OCI-LY7 (cell line): ENCODE measurements at regions not wholly inside any gene's neighbourhood (a gene's known extent, or its start where the extent isn't known, plus 50 kb on each side); places are given as distances from the start of the nearest gene placed in this dataset.
"Not testable (repeated sequence)": the region's sequence is repeated elsewhere in the genome, so short reads cannot be mapped to it uniquely, and the experiment has no call there.

Experiments used
- BruUV-seq: library from RNA; stranded (reverse); fragments of 400-500 nt; replicated peaks from 2 replicates; lab custom pipeline; 2021; lab: Mats Ljungman, UMichigan
- CTCF ChIA-PET: fragments of 300-600 bp; sonication (Branson Sonifier 250); formaldehyde crosslinking; loops from one replicate; lab custom pipeline; 2022; ENCODE audit warnings: antibody characterized with exemption; ENCODE audit not compliant: unreplicated experiment; lab: Charles Lee
- POLR2A ChIA-PET: fragments of 300-600 bp; sonication (Branson Sonifier 250); formaldehyde crosslinking; loops from one replicate; lab custom pipeline; 2022; ENCODE audit warnings: antibody characterized with exemption; lab: Charles Lee
- DNase-seq: peaks from one replicate; pipeline ENCODE4 v3.0.0-alpha.2; 2015; ENCODE audit warnings: low spot score
- H2AFZ ChIP-seq: fragments of 200-600 bp; sonication (generic), shearing (Covaris generic); 2 replicates; pipeline ENCODE4 v1.6.1; 2014; ENCODE audit warnings: mild to moderate bottlenecking, antibody characterized with exemption, low read length, moderate library complexity
- H3K27ac ChIP-seq: fragments of 200-600 bp; sonication (generic); 2 replicates; pipeline ENCODE4 v1.5.1; 2014; ENCODE audit warnings: mixed run types, low read depth, mild to moderate bottlenecking, moderate library complexity, low read length, inconsistent platforms; ENCODE audit not compliant: poor library complexity, severe bottlenecking
- H3K36me3 ChIP-seq: fragments of 200-600 bp; sonication (generic); 2 replicates; pipeline ENCODE4 v1.6.1; 2014; ENCODE audit warnings: mild to moderate bottlenecking, antibody characterized with exemption, low read length, moderate library complexity, mixed read lengths; ENCODE audit not compliant: insufficient read depth
- H3K4me1 ChIP-seq: fragments of 200-600 bp; sonication (generic); 2 replicates; pipeline ENCODE4 v1.5.1; 2014; ENCODE audit warnings: mild to moderate bottlenecking, low read length; ENCODE audit not compliant: insufficient read depth, poor library complexity, severe bottlenecking
- H3K4me2 ChIP-seq: fragments of 200-600 bp; sonication (generic); 2 replicates; pipeline ENCODE4 v1.6.1; 2014; ENCODE audit warnings: mild to moderate bottlenecking, low read length
- H3K4me3 ChIP-seq: fragments of 200-600 bp; sonication (generic); 2 replicates; pipeline ENCODE4 v1.5.1; 2014; ENCODE audit warnings: mild to moderate bottlenecking, low read depth, low read length; ENCODE audit not compliant: poor library complexity, severe bottlenecking
- H3K79me2 ChIP-seq: fragments of 200-600 bp; sonication (generic); 2 replicates; pipeline ENCODE4 v1.6.1; 2016; ENCODE audit warnings: low read depth, mild to moderate bottlenecking, low read length, moderate library complexity, mixed read lengths; ENCODE audit not compliant: insufficient read depth
- H3K9me2 ChIP-seq: fragments of 200-600 bp; sonication (generic); 2 replicates; pipeline ENCODE4 v1.6.1; 2016; ENCODE audit warnings: mild to moderate bottlenecking, low read length, mixed read lengths; ENCODE audit not compliant: insufficient read depth
- H3K9me3 ChIP-seq: fragments of 200-600 bp; sonication (generic); 2 replicates; pipeline ENCODE4 v1.6.1; 2014; ENCODE audit warnings: mild to moderate bottlenecking, mixed run types, low read length, mixed read lengths
- H4K20me1 ChIP-seq: fragments of 200-600 bp; sonication (generic); 2 replicates; pipeline ENCODE4 v1.6.1; 2014; ENCODE audit warnings: mild to moderate bottlenecking, antibody characterized with exemption, low read length, moderate library complexity, mixed read lengths; ENCODE audit not compliant: insufficient read depth
- intact Hi-C: fragments of 100-400 bp; cut with micrococcal nuclease; formaldehyde crosslinking; loops from one replicate; pipeline ENCODE4 v1.10.0; 2022; ENCODE audit not compliant: unreplicated experiment
- small RNA-seq: library from RNA; depleted of rRNA; stranded (forward); fragments of <200 nt; gene quantifications from one replicate; pipeline ENCODE3, GENCODE V24; 2014

DNA sequence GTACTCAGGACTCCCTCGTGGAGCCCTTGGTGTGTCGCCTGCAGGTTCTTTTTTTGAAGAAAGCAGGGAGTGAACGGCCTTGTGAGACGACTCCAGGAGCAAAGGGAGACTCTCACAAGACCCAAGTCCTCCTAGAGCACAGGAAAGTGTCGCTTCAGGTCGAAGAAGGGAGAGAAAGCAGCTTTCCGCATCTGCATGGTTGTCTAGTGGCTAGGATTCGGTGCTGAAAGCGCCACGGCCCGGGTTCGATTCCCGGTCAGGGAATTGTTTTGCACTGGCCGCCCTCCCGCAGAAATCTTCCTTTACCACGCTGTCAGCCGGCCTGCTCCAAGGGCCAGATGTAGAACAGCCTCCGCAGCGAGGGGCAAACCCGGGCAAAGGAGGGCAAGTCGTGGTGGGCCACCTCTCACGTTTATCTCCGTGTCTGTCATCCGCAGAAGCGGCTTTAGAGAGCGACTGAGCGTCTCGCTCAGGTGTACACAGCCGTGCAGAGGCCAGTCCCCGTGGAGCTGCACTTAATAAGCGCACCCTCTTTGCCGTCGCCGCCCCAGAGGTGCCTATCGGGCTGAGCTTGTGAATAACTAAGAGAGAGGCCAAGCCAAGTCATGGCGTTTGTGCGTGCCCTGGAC lies 72.6 kb downstream of the FAM72D start:
- intact Hi-C loops, CTCF ChIA-PET, BruUV-seq, H3K4me3 ChIP-seq, H3K9me2 ChIP-seq, H3K9me3 ChIP-seq, H4K20me1 ChIP-seq, DNase-seq, POLR2A ChIA-PET, H3K36me3 ChIP-seq, H3K4me1 ChIP-seq, H3K4me2 ChIP-seq, H3K79me2 ChIP-seq, H3K27ac ChIP-seq, H2AFZ ChIP-seq: not testable (repeated sequence)

DNA sequence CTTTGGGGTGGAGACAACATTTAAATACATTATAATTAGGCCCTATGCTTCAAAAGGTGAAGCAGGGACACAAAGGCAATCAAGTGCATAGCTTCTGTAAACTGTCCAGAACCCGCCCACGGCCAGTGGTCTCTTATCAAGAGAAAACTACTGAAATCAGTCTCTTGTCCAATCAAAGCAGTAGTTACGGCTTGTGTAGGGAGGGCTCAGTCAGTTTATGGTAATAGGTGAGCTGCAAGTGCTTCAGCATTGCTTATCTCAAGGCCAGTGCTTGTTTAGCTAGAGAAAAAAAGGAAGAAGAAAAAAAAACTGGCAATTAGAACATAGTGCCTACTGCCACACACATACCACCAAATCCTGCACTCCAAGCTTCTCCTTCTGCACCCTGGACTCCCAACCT lies 68.6 kb downstream of the FAM72D start:
- intact Hi-C loops, H3K4me2 ChIP-seq, H3K9me3 ChIP-seq, POLR2A ChIA-PET, DNase-seq, H3K27ac ChIP-seq, H2AFZ ChIP-seq, H3K4me1 ChIP-seq, BruUV-seq, H4K20me1 ChIP-seq, CTCF ChIA-PET, H3K9me2 ChIP-seq, H3K4me3 ChIP-seq, H3K36me3 ChIP-seq, H3K79me2 ChIP-seq: not testable (repeated sequence)

Small RNA genes lying in the stretch of these regions (small RNA-seq; reads per million reads assigned to genes)
- 0.52 reads per million, percentile 7 among the genes with 10 or more reads in this experiment for gene RF00003
